COLO668 (cell line): ENCODE measurements at regions not wholly inside any gene's neighbourhood (a gene's known extent, or its start where the extent isn't known, plus 50 kb on each side); places are given as distances from the start of the nearest gene placed in this dataset.

Experiments used
- DNase-seq: peaks from one replicate; lab custom pipeline; 2025; ENCODE audit not compliant: unreplicated experiment; lab: John Stamatoyannopoulos, UW

GRCh38 chr3:16048435-16049318, 125.8 kb upstream of the GALNT15 start:
- peak; percentile 49 for DNase-seq

GRCh38 chr3:16050641-16051467, 123.6 kb upstream of the GALNT15 start:
- DNase-seq, result no peak

- DNase-seq, result no peak
Observed at GRCh38 chr3:16051691-16052090, 122.8 kb upstream of the GALNT15 start.

- DNase-seq, result no peak
Observed at GRCh38 chr3:16052964-16053363, 121.5 kb upstream of the GALNT15 start.

GRCh38 chr3:16053794-16054193, 120.7 kb upstream of the GALNT15 start:
- DNase-seq, result no peak

- no peak for DNase-seq
Observed at GRCh38 chr3:16055606-16056211, 118.8 kb upstream of the GALNT15 start.

- no peak for DNase-seq
Observed at GRCh38 chr3:16056217-16056616, 118.3 kb upstream of the GALNT15 start.

GRCh38 chr3:16058521-16058920, 116.0 kb upstream of the GALNT15 start:
- no peak for DNase-seq

GRCh38 chr3:16059081-16059537, 115.4 kb upstream of the GALNT15 start:
- no peak for DNase-seq

GRCh38 chr3:16059711-16060357, 114.6 kb upstream of the GALNT15 start:
- DNase-seq, result no peak

GRCh38 chr3:16060358-16060852, 114.1 kb upstream of the GALNT15 start:
- DNase-seq, result no peak

GRCh38 chr3:16060945-16061344, 113.5 kb upstream of the GALNT15 start:
- DNase-seq, result no peak

- no peak for DNase-seq
Observed at GRCh38 chr3:16061491-16061890, 113.0 kb upstream of the GALNT15 start.

GRCh38 chr3:16063603-16064002, 110.9 kb upstream of the GALNT15 start:
- no peak for DNase-seq

GRCh38 chr3:16064642-16065414, 109.7 kb upstream of the GALNT15 start:
- peak; percentile 0 for DNase-seq

- DNase-seq, result no peak
Observed at GRCh38 chr3:16066545-16066944, 107.9 kb upstream of the GALNT15 start.

GRCh38 chr3:16066975-16067374, 107.5 kb upstream of the GALNT15 start:
- DNase-seq, result no peak

GRCh38 chr3:16067837-16068471, 106.5 kb upstream of the GALNT15 start:
- DNase-seq, result no peak

- DNase-seq, result no peak
Observed at GRCh38 chr3:16069149-16069922, 105.1 kb upstream of the GALNT15 start.
